ENCODE measurements at regions not wholly inside any gene's neighbourhood (a gene's known extent, or its start where the extent isn't known, plus 50 kb on each side); places are given as distances from the start of the nearest gene placed in this dataset.
"Not testable (repeated sequence)": the region's sequence is repeated elsewhere in the genome, so short reads cannot be mapped to it uniquely, and the experiment has no call there.

GRCh38 chr12:115810122-115810901 is 467.2 kb downstream of the MED13L start:
- no peak for DNase-seq

DNA sequence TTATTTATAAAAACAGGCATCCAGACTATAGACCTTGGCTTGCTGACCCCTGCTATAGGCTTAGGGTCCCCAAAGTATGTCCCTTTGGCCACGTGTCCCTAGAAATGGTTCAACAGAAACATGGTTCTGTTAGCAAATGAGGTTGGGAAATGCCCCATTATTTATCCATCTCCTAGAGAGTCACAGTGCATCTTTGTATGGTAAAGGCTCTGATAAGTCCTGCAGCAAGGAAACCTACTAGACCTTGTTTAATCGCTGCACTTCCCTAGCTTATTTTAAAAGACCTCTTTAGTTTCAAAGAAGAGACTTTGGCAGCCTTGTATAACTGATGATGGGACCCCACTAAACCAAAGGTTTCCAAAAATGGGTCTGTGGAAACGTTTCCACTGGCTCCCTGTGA is 471.5 kb downstream of the MED13L start:
- DNase-seq: no peak

GRCh38 chr12:115802767-115803166 is 474.7 kb downstream of the MED13L start:
- no peak for DNase-seq

DNA sequence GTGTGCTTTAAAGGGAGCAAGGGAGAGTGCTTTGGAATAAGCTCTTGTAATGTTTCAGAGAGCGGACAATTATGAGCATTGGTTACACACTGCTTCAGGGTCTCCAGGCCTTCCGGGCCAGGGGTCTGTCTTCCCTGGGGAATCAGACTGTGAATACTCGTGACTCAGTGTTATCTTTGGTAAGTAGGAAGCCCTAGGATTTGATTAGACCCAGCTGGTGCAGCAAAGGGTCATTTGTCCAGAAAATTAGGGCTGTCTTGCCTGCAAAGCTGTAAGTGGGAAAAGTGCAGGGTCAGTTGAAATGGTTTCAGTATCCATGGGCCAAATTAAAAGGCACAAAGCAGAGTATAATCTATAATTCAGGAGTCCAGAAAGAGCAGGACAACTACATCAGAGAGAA is 475.6 kb downstream of the MED13L start:
- DNase-seq: no peak

DNA sequence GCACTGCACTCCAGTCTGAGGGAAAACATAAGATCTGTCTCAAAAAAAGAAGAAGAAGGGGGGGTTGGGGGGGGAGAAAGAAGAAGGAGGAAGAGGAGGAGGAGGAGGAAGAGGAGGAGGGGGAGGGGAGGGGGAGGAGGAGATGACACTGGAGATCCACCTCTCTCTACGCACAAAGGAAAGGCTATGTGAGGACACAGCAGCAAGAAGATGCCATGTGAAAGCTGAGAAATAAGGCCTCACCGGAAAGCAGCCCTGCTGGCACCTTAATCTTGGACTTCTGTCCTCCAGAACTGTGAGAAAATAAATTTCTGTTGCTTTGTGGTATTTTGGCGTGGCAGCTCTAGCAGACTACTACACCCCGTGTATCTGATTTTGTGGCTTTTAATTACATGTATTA is 477.9 kb downstream of the MED13L start:
- DNase-seq: no peak

GRCh38 chr12:115798309-115798917 is 479.1 kb downstream of the MED13L start:
- DNase-seq: no peak

DNA sequence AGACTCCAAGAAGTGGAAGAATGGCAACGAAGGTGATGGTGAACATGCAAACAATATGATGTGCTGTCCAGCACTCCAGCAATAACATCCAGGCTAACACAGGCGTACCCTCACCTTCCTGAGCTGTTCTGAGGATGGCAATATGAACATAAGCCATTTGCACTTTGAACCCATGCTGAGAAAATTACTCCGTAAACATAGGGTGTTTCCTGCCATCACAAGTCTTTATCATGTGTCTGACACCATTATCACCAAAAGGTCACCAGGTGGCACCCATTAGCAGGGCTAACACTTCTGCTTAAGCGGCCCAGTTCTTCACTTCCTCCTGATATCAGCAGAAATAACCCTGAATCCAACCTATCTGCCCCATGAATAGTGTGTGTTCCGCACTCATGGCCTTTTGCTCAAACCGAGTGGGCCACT is 482.8 kb downstream of the MED13L start:
- no peak for DNase-seq

- DNase-seq: no peak
These were observed 486.2 kb downstream of the MED13L start for GRCh38 chr12:115791331-115791730.

GRCh38 chr12:115790526-115790925 is 487.0 kb downstream of the MED13L start:
- no peak for DNase-seq

DNA sequence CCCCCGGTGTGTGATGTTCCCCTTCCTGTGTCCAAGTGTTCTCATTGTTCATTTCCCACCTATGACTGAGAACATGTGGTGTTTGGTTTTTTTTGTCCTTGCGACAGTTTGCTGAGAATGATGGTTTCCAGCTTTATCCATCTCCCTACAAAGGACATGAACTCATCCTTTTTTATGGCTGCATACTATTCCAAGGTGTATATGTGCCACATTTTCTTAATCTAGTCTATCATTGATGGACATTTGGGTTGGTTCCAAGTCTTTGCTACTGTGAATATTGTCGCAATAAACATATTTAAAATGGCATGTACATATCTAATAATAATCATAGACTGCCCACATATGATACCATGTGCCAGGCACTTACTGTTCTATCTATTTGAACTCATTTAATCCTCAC is 491.0 kb downstream of the MED13L start:
- DNase-seq: not testable (repeated sequence)

DNA sequence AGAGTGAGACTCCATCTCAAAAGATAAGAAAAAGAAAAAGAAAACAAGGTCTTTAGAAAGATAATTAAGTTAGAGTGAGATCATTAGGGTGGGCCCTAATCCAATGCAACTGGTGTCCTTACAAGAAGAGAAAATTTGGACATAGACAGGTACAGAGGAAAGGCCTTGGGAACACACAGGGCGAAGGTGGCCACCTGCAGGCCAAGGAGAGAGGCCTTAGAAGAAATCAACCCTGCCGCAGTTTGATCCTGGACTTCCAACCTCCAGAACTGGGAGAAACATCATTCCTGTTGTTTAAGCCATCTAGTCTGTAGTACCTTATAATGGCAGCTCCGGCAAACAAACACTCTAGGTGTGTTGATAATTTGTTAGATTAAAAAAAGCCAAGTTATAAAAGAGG is 491.9 kb downstream of the MED13L start:
- no peak for DNase-seq

DNA sequence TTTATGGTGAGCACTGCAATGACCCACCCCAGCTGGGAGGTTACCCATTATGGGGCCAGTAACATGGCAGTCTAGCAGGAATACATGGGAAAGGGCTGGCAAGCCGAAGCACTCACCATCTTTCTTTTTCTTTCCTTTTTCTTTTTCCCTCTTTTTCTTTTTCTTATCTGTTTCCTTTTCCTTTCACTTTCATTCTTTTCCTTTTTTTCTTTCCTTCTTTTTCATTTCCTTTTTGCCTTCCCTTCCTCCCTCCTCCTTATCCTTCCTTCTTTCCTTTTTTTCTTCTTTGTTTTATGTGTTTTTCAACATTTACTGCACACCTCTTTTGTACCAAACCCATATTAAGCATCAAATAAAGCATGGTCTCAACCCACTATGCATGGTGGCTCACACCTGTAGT is 501.1 kb downstream of the MED13L start:
- DNase-seq: no peak

GRCh38 chr12:115774148-115774895 is 503.2 kb downstream of the MED13L start:
- DNase-seq: no peak

DNA sequence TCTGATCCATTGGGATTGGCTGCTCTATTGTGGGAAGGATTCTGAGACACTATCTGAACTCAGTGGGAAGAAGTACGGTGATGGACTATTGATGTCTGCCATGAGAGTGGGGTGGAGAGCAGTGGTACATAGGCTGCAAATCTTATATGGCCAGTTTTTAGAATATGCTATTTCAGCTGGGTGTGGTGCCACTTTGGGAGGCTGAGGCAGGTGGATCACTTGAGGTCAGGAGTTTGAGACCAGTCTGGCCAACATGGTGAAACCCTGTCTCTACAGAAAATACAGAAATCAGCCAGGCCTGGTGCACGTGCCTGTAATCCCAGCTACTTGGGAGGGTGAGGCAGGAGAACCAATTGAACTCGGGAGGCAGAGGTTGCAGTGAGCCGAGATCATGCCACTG is 505.9 kb downstream of the MED13L start:
- no peak for DNase-seq

DNA sequence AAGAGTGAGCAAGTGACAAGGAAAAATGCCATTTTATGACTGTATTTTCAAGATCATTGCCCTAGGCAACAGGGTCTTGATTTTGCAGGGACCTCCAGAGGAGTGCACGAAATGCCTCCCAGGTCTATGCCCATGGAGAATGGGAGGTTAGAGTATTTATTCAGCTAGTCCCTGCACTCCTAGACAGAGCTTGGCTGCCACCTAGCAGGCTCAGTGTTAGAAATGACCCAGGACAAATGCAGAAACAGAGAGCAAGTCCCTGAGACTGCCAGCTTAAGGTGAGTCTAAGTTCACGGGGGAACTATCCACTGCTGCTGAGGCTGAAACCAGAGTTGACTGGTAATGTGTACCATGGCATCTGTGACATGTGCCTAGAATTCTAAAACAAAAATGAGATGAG is 506.4 kb downstream of the MED13L start:
- no peak for DNase-seq

- DNase-seq: no peak
These were observed 506.9 kb downstream of the MED13L start for GRCh38 chr12:115770643-115771042.

DNA sequence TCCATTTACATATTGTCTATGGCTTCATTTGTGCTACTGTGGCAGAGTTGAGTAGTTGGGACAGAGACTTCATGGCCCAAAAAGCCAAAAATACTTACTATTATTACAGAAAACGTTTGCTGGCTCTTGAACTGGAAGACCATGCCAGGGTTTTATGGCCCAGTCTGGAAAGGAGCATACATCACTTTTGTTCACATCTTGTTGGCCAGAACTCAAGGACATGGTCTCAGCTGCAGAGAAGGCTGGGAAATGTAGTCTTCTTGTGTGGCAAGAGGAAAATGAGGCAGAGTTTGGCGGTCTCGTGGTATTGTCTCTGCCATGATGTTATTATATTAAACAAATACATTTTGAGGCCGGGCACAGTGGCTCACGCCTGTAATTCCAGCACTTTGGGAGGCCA is 509.6 kb downstream of the MED13L start:
- DNase-seq: no peak

DNA sequence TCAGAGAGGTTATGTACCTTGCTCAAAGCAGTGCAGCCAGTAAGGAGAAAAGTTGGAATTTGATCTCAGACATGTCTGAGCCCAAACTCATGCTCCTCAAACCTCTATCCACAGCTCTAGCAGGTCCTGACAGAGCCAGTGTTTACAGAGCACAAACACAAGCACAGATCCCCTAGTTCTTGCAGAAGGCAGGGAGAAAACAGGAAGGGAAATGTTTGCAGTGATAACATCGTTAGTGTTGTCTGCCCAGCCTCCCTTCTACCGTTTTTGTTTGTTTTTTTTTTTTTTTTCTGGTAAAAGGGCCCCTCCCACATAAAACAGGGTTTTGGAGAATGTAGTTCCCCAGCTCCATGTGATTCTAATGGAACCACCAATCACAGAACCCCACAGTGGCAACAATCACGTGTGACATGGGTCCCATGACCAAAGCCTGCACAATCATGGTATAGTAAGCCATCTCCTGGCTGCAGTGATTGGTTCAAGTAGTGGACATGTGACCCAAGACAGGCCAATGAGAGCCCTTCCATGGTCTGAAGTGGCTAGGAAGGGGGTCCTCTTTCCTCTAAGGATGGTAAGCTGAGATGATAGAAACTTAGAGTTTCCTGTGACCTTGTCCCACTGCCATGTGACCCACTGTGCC is 513.4 kb downstream of the MED13L start:
- no peak for DNase-seq

DNA sequence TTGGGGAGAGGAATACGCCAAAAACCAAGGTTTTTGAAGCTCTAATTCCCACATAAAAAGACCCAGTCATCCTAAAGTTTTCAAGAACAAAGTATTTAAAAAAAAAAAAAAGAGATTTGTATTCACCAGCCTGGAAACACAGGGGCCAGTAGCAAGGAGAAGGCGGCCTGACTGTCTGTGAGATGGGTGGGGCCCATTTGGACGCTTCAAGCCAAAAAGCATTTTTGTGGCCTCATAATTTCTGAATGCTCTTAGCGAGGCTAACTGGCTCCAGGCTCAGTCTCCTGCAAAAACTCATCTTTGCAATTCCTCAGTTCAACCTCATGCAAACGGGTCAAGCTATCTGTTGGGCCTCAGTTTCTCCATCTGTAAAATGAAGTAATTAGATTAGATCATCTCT is 514.1 kb downstream of the MED13L start:
- DNase-seq: no peak

DNA sequence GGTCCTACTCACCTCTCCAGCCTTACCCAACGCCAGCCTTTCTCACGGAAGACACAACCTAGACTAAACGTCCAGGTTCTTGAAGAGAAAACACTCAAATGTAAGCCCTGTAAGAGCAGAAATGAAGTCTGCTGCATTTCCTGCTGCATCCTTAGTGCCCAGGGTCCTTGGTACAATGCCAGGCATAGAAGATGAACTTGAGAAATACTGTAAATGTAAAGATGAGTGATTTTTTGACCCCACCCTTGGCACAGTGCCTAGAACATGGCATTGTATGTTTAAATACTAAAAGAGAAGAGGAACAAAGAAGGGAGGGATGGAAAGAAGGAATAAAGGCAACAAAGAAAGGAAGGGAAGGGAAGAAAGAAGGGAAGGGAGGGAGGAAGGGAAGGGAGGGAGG is 514.6 kb downstream of the MED13L start:
- DNase-seq: no peak

- DNase-seq: no peak
These were observed 515.7 kb downstream of the MED13L start for GRCh38 chr12:115761784-115762183.

DNA sequence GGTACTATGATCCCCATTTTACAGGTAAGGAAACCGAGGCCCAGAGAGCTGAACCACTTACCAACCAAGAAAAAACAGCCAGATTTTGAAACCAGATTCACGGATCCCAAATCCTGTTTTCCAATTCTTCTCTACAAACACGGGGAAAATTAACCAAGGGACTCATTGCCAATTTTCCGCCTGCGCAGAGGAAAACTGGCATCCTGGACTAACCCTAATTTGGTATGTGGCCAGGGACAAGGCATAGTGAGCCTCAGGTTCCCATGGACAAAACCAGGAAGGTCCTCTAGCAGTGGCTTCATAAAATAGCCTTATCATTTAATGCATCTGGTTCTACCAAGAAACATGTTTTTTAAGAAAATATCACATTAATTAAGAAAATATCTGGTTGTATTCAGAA is 517.3 kb downstream of the MED13L start:
- DNase-seq: no peak

GRCh38 chr12:115758877-115759620 is 518.4 kb downstream of the MED13L start:
- DNase-seq: no peak
